HG03520 (cell line): ENCODE measurements at regions not wholly inside any gene's neighbourhood (a gene's known extent, or its start where the extent isn't known, plus 50 kb on each side); places are given as distances from the start of the nearest gene placed in this dataset.
"Not testable (repeated sequence)": the region's sequence is repeated elsewhere in the genome, so short reads cannot be mapped to it uniquely, and the experiment has no call there.

Source experiments
- ATAC-seq: cut with Tn5 transposase; IDR thresholded peaks from one replicate; pipeline ENCODE4 v1.9.1; 2021; ENCODE audit warnings: mild to moderate bottlenecking, moderate library complexity; ENCODE audit not compliant: unreplicated experiment

DNA sequence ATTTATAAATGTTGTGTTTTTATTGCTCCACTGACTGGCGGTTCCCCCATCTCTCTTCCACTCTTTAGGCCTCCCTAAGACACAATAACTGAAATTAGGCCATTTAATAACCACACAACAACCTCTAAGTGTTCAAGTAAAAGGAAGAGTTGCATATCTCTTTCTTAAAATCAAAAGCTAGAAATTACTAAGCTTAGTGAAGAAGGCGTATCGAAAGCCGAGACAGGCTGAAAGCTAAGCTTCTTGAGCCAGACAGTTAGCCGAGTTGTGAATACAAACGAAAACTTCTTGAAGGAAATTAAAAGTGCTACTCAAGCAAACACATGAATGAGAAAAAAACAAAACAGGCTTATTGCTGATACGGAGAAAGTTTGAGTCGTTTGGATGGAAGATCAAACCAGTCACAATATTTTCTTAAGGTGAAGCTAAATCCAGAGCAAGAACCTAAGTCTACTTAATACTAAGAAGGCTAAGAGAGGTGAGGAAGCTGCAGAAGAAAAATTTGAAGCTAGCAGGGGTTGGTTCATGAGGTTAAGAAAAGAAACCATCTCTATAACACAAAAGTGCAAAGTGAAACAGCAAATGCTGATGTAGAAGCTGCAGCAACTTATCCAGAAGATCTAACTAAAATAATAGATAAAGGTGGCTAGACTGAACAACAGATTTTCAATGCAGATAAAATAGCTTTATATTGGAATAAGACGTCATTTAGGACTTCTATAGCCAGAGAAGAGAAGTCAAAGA, 194.0 kb upstream of the TTC29 start:
- peak; percentile 95 for ATAC-seq

- ATAC-seq, result no peak
These were observed 206.1 kb upstream of the TTC29 start for GRCh38 chr4:147151763-147152162.

- ATAC-seq, result no peak
These were observed 212.4 kb upstream of the TTC29 start for GRCh38 chr4:147157860-147158701.

- peak; percentile 93 for ATAC-seq
These were observed 215.3 kb upstream of the TTC29 start for GRCh38 chr4:147160908-147161513.

- no peak for ATAC-seq
These were observed 217.6 kb upstream of the TTC29 start for GRCh38 chr4:147163311-147163710.

- ATAC-seq, result not testable (repeated sequence)
These were observed 222.5 kb upstream of the TTC29 start for GRCh38 chr4:147168200-147168599.

- ATAC-seq, result no peak
These were observed 227.7 kb upstream of the TTC29 start for GRCh38 chr4:147173322-147173721.

DNA sequence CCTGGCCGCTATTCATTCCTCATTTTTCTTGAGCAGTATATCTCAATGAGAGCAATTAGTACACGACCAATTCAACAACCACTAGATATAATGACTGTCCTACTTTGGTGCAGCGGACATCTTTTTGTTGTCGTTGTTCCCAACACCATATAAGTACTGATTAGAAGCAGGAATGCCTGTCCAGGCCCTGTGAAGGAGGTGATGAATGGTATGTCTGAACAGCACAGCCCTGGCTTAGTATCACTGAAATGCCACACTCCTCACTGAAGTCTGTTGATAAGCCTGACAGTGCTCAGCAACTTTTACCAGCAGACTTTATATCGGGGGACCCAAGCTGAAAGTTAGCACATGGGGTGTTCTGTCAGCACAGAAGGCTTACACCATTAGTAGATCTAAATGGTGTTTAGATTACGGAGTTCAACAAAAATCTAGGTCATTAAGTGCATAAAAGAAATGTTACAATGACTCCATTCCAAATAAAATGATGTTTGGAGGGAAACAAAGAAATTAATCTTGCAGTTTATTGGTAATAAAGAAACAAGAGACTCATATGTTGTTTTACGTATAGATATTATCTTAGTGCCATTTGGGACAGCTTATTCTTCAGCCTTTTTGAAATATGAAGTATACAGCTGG, 228.3 kb upstream of the TTC29 start:
- ATAC-seq, result no peak

- no peak for ATAC-seq
These were observed 228.9 kb upstream of the TTC29 start for GRCh38 chr4:147174591-147174990.

- ATAC-seq, result no peak
These were observed 229.9 kb upstream of the TTC29 start for GRCh38 chr4:147175460-147176025.

GRCh38 chr4:147182041-147182440, 236.4 kb upstream of the TTC29 start:
- ATAC-seq, result no peak

- ATAC-seq, result no peak
These were observed 247.0 kb upstream of the TTC29 start for GRCh38 chr4:147192679-147193078.

GRCh38 chr4:147194114-147194513, 248.4 kb upstream of the TTC29 start:
- ATAC-seq, result no peak

DNA sequence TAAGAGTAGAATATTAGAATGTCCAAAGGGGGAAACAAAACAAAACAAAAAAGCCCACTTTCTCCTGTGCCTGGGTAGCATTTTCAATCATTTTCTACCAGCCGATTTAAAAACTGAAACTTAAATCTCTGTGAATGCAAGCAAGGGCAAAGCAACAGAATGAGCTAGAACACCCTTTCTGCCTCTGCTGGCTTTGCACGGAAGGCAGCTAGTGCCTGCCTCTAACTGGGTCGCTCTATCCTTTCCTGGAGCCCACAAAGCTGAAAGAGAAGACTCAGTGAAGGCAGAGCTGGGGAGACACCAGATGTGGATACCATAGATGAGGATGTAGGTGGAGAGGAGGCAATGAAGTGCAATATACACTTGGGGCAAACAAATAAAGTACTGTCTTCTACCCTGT, 248.9 kb upstream of the TTC29 start:
- no peak for ATAC-seq

DNA sequence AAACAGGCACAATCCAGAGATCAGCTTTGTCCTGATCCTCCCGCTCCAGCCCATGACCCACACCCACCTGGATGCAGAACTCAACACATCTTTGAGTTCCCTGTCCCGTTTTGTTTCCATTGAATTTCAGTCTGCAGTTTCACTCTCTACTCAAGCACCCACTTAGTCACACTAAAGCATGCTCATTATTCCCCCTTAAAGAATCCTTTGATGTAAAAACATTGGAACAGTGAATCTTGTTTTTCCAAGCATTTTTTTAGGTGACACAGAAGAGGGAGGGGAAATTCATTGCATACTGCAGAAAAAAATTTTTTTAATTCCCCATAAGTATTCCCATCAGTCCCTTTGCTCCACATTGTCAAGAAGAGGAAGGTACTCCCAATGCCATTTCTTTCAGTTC, 249.7 kb upstream of the TTC29 start:
- ATAC-seq, result no peak

DNA sequence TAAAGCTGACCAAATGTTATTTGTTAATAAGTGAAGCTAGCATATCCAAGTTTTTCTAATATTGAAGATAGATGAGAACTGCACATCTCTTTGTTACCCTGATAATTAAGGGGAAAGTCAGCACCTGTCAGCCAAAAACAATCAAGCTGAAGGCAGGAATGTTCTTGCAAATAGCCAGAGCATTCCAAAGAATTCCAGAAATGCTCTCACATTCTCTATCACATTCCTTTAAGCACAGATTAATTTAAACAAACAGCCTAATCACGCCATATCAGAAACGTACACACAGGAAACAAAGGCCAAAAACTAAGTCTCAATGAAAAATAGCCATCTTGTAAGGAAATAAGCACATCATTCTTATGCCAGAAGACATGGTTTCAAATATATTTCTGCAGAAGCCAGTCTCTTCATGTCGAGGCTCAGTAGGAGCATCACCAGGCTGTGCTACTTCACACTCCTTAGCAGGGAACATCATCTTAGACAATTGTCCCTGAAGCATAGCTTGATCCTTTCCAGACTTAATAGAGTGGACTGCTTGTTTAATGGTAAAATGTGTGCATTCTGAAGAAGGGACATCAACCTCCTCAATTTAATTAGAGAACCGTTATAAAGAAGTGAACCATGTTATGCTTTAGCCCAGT, 252.9 kb upstream of the TTC29 start:
- no peak for ATAC-seq

DNA sequence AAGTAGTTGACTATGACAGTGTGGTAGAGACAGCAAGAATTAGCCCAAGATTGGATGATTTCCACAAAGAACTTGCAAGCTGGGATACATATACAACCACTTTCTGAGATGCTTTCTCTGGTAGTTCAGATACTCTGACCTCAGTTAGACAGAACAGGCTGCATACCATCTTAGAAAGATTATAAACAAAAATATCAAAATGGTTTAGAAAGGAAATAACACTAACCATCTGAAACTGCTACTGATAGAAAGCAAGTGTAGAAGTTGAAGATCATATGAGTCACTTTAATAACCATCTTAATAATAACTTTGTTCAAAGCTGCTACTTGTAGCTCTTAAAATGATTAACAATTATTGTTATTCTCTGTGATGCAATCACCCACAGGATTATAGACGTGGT, 255.4 kb upstream of the TTC29 start:
- ATAC-seq, result no peak

- no peak for ATAC-seq
These were observed 261.1 kb upstream of the TTC29 start for GRCh38 chr4:147206807-147207206.

DNA sequence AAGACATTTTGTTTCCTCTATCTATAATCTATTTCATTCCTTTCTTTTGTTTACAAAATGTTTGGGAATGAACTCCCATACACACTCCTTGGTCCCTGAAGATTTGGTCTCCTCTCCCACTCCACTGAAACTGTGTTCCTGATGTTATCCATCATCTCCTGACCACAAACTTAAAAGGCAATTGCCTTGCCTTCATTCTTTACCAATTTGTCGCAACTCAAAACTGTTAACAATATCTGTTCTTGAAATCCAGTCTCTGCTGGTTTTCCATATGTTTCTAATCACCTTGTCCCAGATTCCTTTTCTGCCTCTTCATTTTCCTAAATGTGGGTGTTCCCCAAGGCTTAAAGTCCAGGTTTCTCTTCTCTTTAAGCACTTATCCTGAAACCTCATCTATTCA, 262.2 kb upstream of the TTC29 start:
- ATAC-seq, result no peak

DNA sequence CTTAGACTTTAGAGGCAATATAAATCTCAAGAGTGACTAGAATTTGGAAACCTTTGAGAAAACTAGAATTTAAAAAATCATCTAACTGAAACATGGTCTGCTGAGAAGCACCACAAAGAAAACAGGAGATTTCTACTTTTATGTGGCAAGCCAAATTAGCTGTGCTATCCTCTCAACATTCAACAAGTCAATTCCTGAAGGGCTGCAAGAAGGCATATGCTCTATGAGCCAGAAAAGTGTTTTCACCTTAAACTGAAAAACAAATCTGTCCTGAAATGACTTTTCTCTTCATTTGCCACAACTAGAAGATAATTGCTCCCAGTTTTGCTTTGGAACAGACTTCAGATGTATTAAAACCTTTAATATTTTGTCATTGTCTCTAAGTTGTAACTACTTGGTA, 263.2 kb upstream of the EDNRA start:
- ATAC-seq, result no peak

DNA sequence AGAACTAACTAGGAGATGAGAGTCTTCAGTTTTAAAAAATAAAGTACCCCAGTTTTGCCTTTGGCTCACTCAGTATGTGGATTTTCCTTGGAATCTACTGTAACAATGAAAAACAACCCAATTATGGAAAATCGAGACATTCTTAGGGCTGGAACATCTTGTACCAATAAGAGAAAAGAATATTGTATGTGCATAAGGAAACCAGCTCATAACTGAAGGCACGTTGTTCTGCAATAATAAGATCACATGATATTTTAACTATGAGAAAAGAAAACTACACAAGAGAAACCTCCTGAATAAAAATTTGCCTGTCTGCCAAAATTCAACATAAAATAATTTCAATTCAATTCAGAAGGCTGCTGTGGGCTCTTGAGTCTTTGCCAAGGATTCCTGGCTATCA, 261.8 kb upstream of the EDNRA start:
- no peak for ATAC-seq
